ENCODE measurements at regions not wholly inside any gene's neighbourhood (a gene's known extent, or its start where the extent isn't known, plus 50 kb on each side); places are given as distances from the start of the nearest gene placed in this dataset.

DNA sequence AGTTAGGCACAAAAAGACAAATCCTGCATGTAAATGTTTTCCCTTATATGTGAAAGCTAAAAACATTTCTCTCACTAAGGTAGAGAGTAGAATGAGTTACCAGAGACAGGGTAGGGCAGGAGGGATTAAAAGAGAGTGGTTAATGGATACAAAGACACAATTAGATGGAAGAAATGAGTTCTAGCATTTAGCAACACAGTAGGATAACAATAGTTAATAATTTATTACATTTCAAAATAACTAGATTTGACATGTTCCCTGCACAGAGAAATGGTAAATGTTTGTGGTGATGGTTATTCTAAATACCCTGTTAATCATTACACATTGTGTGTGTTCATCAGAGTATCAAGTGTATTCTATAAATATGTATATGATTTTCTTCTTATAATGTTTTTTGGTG lies 1400.7 kb downstream of the OTOL1 start:
- no peak overlapping the region for H3K4me3 ChIP-seq (ENCODE audit: low read depth, low read length, poor library complexity, severe bottlenecking)
- no TSS peak for BruUV-seq (replicated peaks)
- DNase-seq (ENCODE audit: low spot score), result no peak
- H3K36me3 ChIP-seq (ENCODE audit: insufficient read depth, low read length, poor library complexity, severe bottlenecking), result no peaks in the 10 kb centered on the region
- ChIA-PET POLR2A (ENCODE audit: low non-redundant PET) (no interaction called here), CTCF (no interaction called here)
- TF ChIP-seq EZH2 (IDR thresholded peaks at IDR 0.05; ENCODE audit: borderline replicate concordance, low read depth, low read length, poor library complexity, severe bottlenecking), result no peak
- TF ChIP-seq, protein P1, sequence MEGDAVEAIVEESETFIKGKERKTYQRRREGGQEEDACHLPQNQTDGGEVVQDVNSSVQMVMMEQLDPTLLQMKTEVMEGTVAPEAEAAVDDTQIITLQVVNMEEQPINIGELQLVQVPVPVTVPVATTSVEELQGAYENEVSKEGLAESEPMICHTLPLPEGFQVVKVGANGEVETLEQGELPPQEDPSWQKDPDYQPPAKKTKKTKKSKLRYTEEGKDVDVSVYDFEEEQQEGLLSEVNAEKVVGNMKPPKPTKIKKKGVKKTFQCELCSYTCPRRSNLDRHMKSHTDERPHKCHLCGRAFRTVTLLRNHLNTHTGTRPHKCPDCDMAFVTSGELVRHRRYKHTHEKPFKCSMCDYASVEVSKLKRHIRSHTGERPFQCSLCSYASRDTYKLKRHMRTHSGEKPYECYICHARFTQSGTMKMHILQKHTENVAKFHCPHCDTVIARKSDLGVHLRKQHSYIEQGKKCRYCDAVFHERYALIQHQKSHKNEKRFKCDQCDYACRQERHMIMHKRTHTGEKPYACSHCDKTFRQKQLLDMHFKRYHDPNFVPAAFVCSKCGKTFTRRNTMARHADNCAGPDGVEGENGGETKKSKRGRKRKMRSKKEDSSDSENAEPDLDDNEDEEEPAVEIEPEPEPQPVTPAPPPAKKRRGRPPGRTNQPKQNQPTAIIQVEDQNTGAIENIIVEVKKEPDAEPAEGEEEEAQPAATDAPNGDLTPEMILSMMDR (conservative IDR thresholded peaks at IDR 0.05; ENCODE audit: low read depth, low read length), result no peak
- no peak overlapping the region for H3K27ac ChIP-seq (ENCODE audit: low read depth, low read length, poor library complexity, severe bottlenecking)
- intact Hi-C loops (cut with micrococcal nuclease; ENCODE audit: unreplicated experiment), result no loop called here
- H3K9me3 ChIP-seq (ENCODE audit: low read depth, low read length, poor library complexity, severe bottlenecking), result no peaks in the 10 kb centered on the region
- H3K27me3 ChIP-seq (replicated peaks; ENCODE audit: insufficient read depth, low read depth, low read length, poor library complexity), result no peaks in the 10 kb centered on the region
- H3K4me1 ChIP-seq (ENCODE audit: insufficient read depth, low read length, poor library complexity, severe bottlenecking), result no peaks in the 10 kb centered on the region

DNA sequence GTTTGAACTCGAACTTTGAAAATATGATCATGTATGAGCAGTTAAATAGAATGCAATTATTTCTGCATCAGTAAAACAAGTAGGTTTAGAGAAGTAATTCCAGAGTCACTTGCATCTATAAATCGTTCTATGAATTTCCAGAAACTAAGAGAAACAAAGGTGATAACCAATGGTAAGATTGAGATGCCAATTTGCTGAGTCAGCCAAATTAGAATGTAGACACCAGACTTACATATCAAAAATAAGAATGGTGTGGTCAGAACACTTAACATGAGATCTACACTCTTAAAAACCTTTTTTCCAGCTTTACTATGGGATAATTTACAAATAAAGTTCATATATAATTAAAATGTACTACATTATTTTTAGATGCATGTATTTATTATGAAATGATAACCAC lies 1435.9 kb downstream of the OTOL1 start:
- POLR2A ChIA-PET (ENCODE audit: low non-redundant PET), result no interaction called here
- CTCF ChIA-PET, result no interaction called here
- no peak overlapping the region for H3K27ac ChIP-seq (ENCODE audit: low read depth, low read length, poor library complexity, severe bottlenecking)
- no peak overlapping the region for H3K4me3 ChIP-seq (ENCODE audit: low read depth, low read length, poor library complexity, severe bottlenecking)
- H3K4me1 ChIP-seq (ENCODE audit: insufficient read depth, low read length, poor library complexity, severe bottlenecking), result no peaks in the 10 kb centered on the region
- TF ChIP-seq, protein P1 (conservative IDR thresholded peaks at IDR 0.05; ENCODE audit: low read depth, low read length), result no peak
- TF ChIP-seq EZH2 (IDR thresholded peaks at IDR 0.05; ENCODE audit: borderline replicate concordance, low read depth, low read length, poor library complexity, severe bottlenecking), result no peak
- H3K9me3 ChIP-seq (ENCODE audit: low read depth, low read length, poor library complexity, severe bottlenecking), result no peaks in the 10 kb centered on the region
- no peak for DNase-seq (ENCODE audit: low spot score)
- no peaks in the 10 kb centered on the region for H3K27me3 ChIP-seq (replicated peaks; ENCODE audit: insufficient read depth, low read depth, low read length, poor library complexity)
- BruUV-seq (replicated peaks), result no TSS peak
- intact Hi-C loops (cut with micrococcal nuclease; ENCODE audit: unreplicated experiment), result no loop called here
- no peaks in the 10 kb centered on the region for H3K36me3 ChIP-seq (ENCODE audit: insufficient read depth, low read length, poor library complexity, severe bottlenecking)

DNA sequence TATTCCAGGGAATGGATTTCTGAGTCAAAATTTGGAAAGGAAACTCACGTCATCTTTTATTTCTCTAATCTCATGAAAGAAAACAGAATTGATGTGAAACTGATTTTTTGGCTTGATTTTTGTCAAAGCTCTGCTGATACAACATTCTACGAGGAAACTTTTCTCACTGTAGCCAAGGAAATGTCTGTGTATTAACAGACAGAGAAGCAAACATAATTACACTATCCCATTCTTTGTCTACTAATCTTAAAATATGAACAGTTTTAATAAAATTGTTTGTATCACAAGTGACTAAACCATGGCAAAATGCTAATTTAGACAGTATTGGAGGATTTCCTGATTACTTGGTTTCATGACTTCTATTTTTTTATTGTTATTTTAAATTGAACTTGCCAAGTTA lies 1437.0 kb downstream of the OTOL1 start:
- CTCF ChIA-PET, result no interaction called here
- no peak for TF ChIP-seq EZH2 (IDR thresholded peaks at IDR 0.05; ENCODE audit: borderline replicate concordance, low read depth, low read length, poor library complexity, severe bottlenecking)
- TF ChIP-seq, protein P1 (conservative IDR thresholded peaks at IDR 0.05; ENCODE audit: low read depth, low read length), result no peak

More for the DNA sequence above, 1437.0 kb downstream of the OTOL1 start:
- Histone ChIP-seq H3K36me3 (ENCODE audit: insufficient read depth, low read length, poor library complexity, severe bottlenecking) (no peaks in the 10 kb centered on the region), H3K4me1 (ENCODE audit: insufficient read depth, low read length, poor library complexity, severe bottlenecking) (no peaks in the 10 kb centered on the region), H3K27ac (ENCODE audit: low read depth, low read length, poor library complexity, severe bottlenecking) (no peak overlapping the region), H3K27me3 (replicated peaks; ENCODE audit: insufficient read depth, low read depth, low read length, poor library complexity) (no peaks in the 10 kb centered on the region), H3K4me3 (ENCODE audit: low read depth, low read length, poor library complexity, severe bottlenecking) (no peak overlapping the region), H3K9me3 (ENCODE audit: low read depth, low read length, poor library complexity, severe bottlenecking) (no peaks in the 10 kb centered on the region)
- intact Hi-C loops (cut with micrococcal nuclease; ENCODE audit: unreplicated experiment), result no loop called here
- POLR2A ChIA-PET (ENCODE audit: low non-redundant PET), result no interaction called here
- DNase-seq (ENCODE audit: low spot score), result no peak
- no TSS peak for BruUV-seq (replicated peaks)

Data from A673 (cell line).